ENCODE measurements at regions not wholly inside any gene's neighbourhood (a gene's known extent, or its start where the extent isn't known, plus 50 kb on each side); places are given as distances from the start of the nearest gene placed in this dataset.

- Histone ChIP-seq H3K9me2 (replicated peaks; ENCODE audit: insufficient read depth) (no peaks in the 10 kb centered on the region), H2AFZ (no peak overlapping the region), H3K36me3 (replicated peaks; ENCODE audit: insufficient read depth, low read depth) (no peaks in the 10 kb centered on the region), H3K9me3 (ENCODE audit: low read depth) (no peaks in the 10 kb centered on the region), H3K4me2 (no peak overlapping the region), H3K27ac (no peak overlapping the region), H4K20me1 (ENCODE audit: insufficient read depth, poor library complexity, severe bottlenecking) (no peaks in the 10 kb centered on the region), H3K4me3 (no peak overlapping the region), H3K27me3 (no peaks in the 10 kb centered on the region), H3K4me1 (ENCODE audit: insufficient read depth) (no peaks in the 10 kb centered on the region), H3K79me2 (no peaks in the 10 kb centered on the region)
- no peak for DNase-seq (ENCODE audit: low spot score)
- no peak for TF ChIP-seq EZH2phosphoT487 (IDR thresholded peaks at IDR 0.05; ENCODE audit: low read depth, severe bottlenecking, unreplicated experiment)
- TF ChIP-seq EZH2 (IDR thresholded peaks at IDR 0.05; ENCODE audit: borderline replicate concordance), result no peak
- no peak for TF ChIP-seq CTCF (IDR thresholded peaks at IDR 0.05; ENCODE audit: poor library complexity)
- WGBS (ENCODE audit: low lambda C conversion rate, missing lambda C conversion rate), result 58% methylated on average over 4 of the region's 4 CpGs
Observed at GRCh38 chr9:1658661-1659362, 356.3 kb upstream of the SMARCA2 start.

GRCh38 chr9:1659363-1659690 lies 355.8 kb upstream of the SMARCA2 start:
- no peak for TF ChIP-seq EZH2 (IDR thresholded peaks at IDR 0.05; ENCODE audit: borderline replicate concordance)
- TF ChIP-seq EZH2phosphoT487 (IDR thresholded peaks at IDR 0.05; ENCODE audit: low read depth, severe bottlenecking, unreplicated experiment), result no peak
- TF ChIP-seq CTCF (IDR thresholded peaks at IDR 0.05; ENCODE audit: poor library complexity), result no peak
- Histone ChIP-seq H3K9me2 (replicated peaks; ENCODE audit: insufficient read depth) (no peaks in the 10 kb centered on the region), H3K4me3 (no peak overlapping the region), H3K27ac (no peak overlapping the region), H3K79me2 (no peaks in the 10 kb centered on the region), H3K27me3 (no peaks in the 10 kb centered on the region), H3K9me3 (ENCODE audit: low read depth) (no peaks in the 10 kb centered on the region), H4K20me1 (ENCODE audit: insufficient read depth, poor library complexity, severe bottlenecking) (no peaks in the 10 kb centered on the region), H2AFZ (no peak overlapping the region), H3K4me1 (ENCODE audit: insufficient read depth) (no peaks in the 10 kb centered on the region), H3K36me3 (replicated peaks; ENCODE audit: insufficient read depth, low read depth) (no peaks in the 10 kb centered on the region), H3K4me2 (no peak overlapping the region)
- DNase-seq (ENCODE audit: low spot score), result no peak
- WGBS (ENCODE audit: low lambda C conversion rate, missing lambda C conversion rate), result 53% methylated on average over 3 of the region's 3 CpGs

GRCh38 chr9:1668441-1668840 lies 346.7 kb upstream of the SMARCA2 start:
- no peak overlapping the region for H3K4me3 ChIP-seq
- H3K9me2 ChIP-seq (replicated peaks; ENCODE audit: insufficient read depth), result no peaks in the 10 kb centered on the region
- no peak overlapping the region for H3K27ac ChIP-seq
- H4K20me1 ChIP-seq (ENCODE audit: insufficient read depth, poor library complexity, severe bottlenecking), result no peaks in the 10 kb centered on the region
- no peak for TF ChIP-seq EZH2 (IDR thresholded peaks at IDR 0.05; ENCODE audit: borderline replicate concordance)
- TF ChIP-seq EZH2phosphoT487 (IDR thresholded peaks at IDR 0.05; ENCODE audit: low read depth, severe bottlenecking, unreplicated experiment), result no peak
- TF ChIP-seq CTCF (IDR thresholded peaks at IDR 0.05; ENCODE audit: poor library complexity), result no peak
- WGBS (ENCODE audit: low lambda C conversion rate, missing lambda C conversion rate), result 85% methylated on average over 1 of the region's 1 CpG
- no peak overlapping the region for H3K4me2 ChIP-seq
- no peak for DNase-seq (ENCODE audit: low spot score)
- H2AFZ ChIP-seq, result no peak overlapping the region
- H3K27me3 ChIP-seq, result no peaks in the 10 kb centered on the region
- H3K4me1 ChIP-seq (ENCODE audit: insufficient read depth), result no peaks in the 10 kb centered on the region
- no peaks in the 10 kb centered on the region for H3K79me2 ChIP-seq
- H3K9me3 ChIP-seq (ENCODE audit: low read depth), result peaks cover 3% of the 10 kb centered on the region
- H3K36me3 ChIP-seq (replicated peaks; ENCODE audit: insufficient read depth, low read depth), result no peaks in the 10 kb centered on the region

GRCh38 chr9:1673300-1673699 lies 341.8 kb upstream of the SMARCA2 start:
- no peak overlapping the region for H3K4me2 ChIP-seq
- no peaks in the 10 kb centered on the region for H3K36me3 ChIP-seq (replicated peaks; ENCODE audit: insufficient read depth, low read depth)
- DNase-seq (ENCODE audit: low spot score), result no peak
- H3K4me3 ChIP-seq, result no peak overlapping the region
- no peaks in the 10 kb centered on the region for H4K20me1 ChIP-seq (ENCODE audit: insufficient read depth, poor library complexity, severe bottlenecking)
- H3K27me3 ChIP-seq, result no peaks in the 10 kb centered on the region
- H3K4me1 ChIP-seq (ENCODE audit: insufficient read depth), result no peaks in the 10 kb centered on the region
- H3K27ac ChIP-seq, result no peak overlapping the region
- no peaks in the 10 kb centered on the region for H3K79me2 ChIP-seq
- TF ChIP-seq CTCF (IDR thresholded peaks at IDR 0.05; ENCODE audit: poor library complexity) (no peak), EZH2phosphoT487 (IDR thresholded peaks at IDR 0.05; ENCODE audit: low read depth, severe bottlenecking, unreplicated experiment) (no peak), EZH2 (IDR thresholded peaks at IDR 0.05; ENCODE audit: borderline replicate concordance) (no peak)
- no peaks in the 10 kb centered on the region for H3K9me3 ChIP-seq (ENCODE audit: low read depth)
- H3K9me2 ChIP-seq (replicated peaks; ENCODE audit: insufficient read depth), result no peaks in the 10 kb centered on the region
- H2AFZ ChIP-seq, result no peak overlapping the region

All from hepatocyte (in vitro differentiated cells).